Thoracic aorta (tissue), 2 donors: ENCODE measurements at regions not wholly inside any gene's neighbourhood (a gene's known extent, or its start where the extent isn't known, plus 50 kb on each side); places are given as distances from the start of the nearest gene placed in this dataset.

ENCODE experiments used
- ATAC-seq: fragments of 150-250 bp; one replicate; pipeline ENCODE4 v1.8.0; 2017; ENCODE audit warnings: low read depth; ENCODE audit not compliant: insufficient number of reproducible peaks, low FRiP score
- DNase-seq: peaks from one replicate; pipeline ENCODE4 v3.0.0-alpha.2; 2020; ENCODE audit warnings: low spot score
- H3K27ac ChIP-seq, 2 donors: fragments of 200-600 bp; sonication (generic); 1 replicate in 1 of 2; 2 replicates in 1 of 2; pipeline ENCODE4 v1.5.1; 2016; ENCODE audit warnings: mild to moderate bottlenecking in 2 of 2, moderate library complexity in 2 of 2
- H3K27me3 ChIP-seq: fragments of 200-600 bp; sonication (generic); replicated peaks from 2 replicates; pipeline ENCODE4 v1.6.0; 2016; ENCODE audit warnings: mild to moderate bottlenecking; ENCODE audit not compliant: insufficient read depth
- H3K36me3 ChIP-seq: fragments of 200-600 bp; sonication (generic); one replicate; pipeline ENCODE4 v1.5.1; 2016
- H3K4me1 ChIP-seq, 2 donors: fragments of 200-600 bp; sonication (generic); 1 replicate in 1 of 2; 2 replicates in 1 of 2; pipeline versions ENCODE4 v1.5.1 to v1.6.0; 2016; ENCODE audit warnings: low read depth in 2 of 2, mild to moderate bottlenecking in 1 of 2; ENCODE audit not compliant: control insufficient read depth in 1 of 2
- H3K4me3 ChIP-seq: fragments of 200-600 bp; sonication (generic); 2 replicates; pipeline ENCODE4 v1.5.1; 2016; ENCODE audit warnings: mild to moderate bottlenecking
- H3K9me3 ChIP-seq: fragments of 200-600 bp; sonication (generic); 2 replicates; pipeline ENCODE4 v1.5.1; 2016
- TF ChIP-seq, protein P1 (sequence below): fragments of 200-600 bp; sonication (generic); IDR thresholded peaks from one replicate; pipeline ENCODE4 v1.5.1; 2019; ENCODE audit warnings: antibody characterized with exemption

DNA sequence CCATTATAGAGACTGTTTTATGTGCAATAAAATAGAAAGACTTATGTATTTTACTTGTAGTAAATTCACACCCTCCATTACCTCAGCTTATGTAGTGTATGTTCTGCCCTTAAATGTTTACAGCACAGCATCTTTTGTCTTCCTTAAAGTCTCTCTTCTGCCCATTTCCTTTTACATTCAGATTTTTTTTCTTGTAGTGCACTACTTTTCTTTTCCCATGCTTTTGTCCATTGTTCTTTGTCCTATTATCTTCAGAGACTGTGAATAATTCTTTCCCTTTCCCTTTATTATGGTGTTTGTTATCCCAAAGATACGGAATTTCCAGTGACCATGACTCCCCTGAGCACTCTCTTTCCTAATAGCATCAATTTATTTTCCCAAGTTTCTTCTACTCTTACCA, 66.1 kb upstream of the TYRP1 start:
- H3K36me3 ChIP-seq = no peaks in the 10 kb centered on the region
- TF ChIP-seq, protein P1, sequence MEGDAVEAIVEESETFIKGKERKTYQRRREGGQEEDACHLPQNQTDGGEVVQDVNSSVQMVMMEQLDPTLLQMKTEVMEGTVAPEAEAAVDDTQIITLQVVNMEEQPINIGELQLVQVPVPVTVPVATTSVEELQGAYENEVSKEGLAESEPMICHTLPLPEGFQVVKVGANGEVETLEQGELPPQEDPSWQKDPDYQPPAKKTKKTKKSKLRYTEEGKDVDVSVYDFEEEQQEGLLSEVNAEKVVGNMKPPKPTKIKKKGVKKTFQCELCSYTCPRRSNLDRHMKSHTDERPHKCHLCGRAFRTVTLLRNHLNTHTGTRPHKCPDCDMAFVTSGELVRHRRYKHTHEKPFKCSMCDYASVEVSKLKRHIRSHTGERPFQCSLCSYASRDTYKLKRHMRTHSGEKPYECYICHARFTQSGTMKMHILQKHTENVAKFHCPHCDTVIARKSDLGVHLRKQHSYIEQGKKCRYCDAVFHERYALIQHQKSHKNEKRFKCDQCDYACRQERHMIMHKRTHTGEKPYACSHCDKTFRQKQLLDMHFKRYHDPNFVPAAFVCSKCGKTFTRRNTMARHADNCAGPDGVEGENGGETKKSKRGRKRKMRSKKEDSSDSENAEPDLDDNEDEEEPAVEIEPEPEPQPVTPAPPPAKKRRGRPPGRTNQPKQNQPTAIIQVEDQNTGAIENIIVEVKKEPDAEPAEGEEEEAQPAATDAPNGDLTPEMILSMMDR = no peak
- H3K4me3 ChIP-seq = no peak overlapping the region
- H3K27ac ChIP-seq = no peak overlapping the region
- H3K9me3 ChIP-seq = no peaks in the 10 kb centered on the region
- no peaks in the 10 kb centered on the region for H3K27me3 ChIP-seq
- ATAC-seq (no peak), DNase-seq (no peak)
- no peaks in the 10 kb centered on the region for H3K4me1 ChIP-seq

GRCh38 chr9:12628546-12628945, 64.6 kb upstream of the TYRP1 start:
- Histone ChIP-seq H3K4me3 (no peak overlapping the region), H3K27ac (no peak overlapping the region), H3K4me1 (no peaks in the 10 kb centered on the region), H3K27me3 (no peaks in the 10 kb centered on the region), H3K9me3 (no peaks in the 10 kb centered on the region), H3K36me3 (no peaks in the 10 kb centered on the region)
- ATAC-seq (no peak), DNase-seq (no peak)
- TF ChIP-seq, protein P1 = no peak

GRCh38 chr9:12629067-12629466, 64.1 kb upstream of the TYRP1 start:
- Histone ChIP-seq H3K36me3 (no peaks in the 10 kb centered on the region), H3K4me1 (no peaks in the 10 kb centered on the region), H3K9me3 (no peaks in the 10 kb centered on the region), H3K27ac (no peak overlapping the region), H3K4me3 (no peak overlapping the region), H3K27me3 (no peaks in the 10 kb centered on the region)
- DNase-seq = no peak
- TF ChIP-seq, protein P1 = no peak
- ATAC-seq = no peak

DNA sequence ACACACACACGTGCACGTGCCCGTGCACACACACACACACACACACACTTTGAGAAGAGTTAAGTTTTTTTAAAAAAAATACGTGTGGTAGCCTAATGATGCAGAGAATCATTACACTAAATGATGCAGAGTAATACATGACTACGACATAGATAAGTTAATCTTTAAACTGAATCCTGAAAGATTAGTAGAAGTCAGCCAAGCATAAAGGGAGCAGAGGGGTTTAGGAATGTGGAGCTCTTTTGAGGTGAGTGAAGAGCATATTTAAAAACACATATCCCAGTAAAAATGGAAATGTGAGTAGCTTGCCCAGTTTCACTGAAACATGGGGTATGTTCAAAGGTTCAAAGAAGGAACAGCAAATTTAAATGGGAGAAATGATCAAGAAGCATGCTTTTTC, 61.3 kb upstream of the TYRP1 start:
- H3K4me1 ChIP-seq = no peaks in the 10 kb centered on the region
- DNase-seq = no peak
- H3K36me3 ChIP-seq = no peaks in the 10 kb centered on the region
- ATAC-seq = no peak
- no peaks in the 10 kb centered on the region for H3K9me3 ChIP-seq
- no peaks in the 10 kb centered on the region for H3K27me3 ChIP-seq
- TF ChIP-seq, protein P1 = no peak
- H3K27ac ChIP-seq = no peak overlapping the region
- H3K4me3 ChIP-seq = no peak overlapping the region

- no peak overlapping the region for H3K4me3 ChIP-seq
- DNase-seq = no peak
- H3K27ac ChIP-seq = no peak overlapping the region
- H3K27me3 ChIP-seq = no peaks in the 10 kb centered on the region
- H3K36me3 ChIP-seq = no peaks in the 10 kb centered on the region
- no peak for ATAC-seq
- H3K4me1 ChIP-seq = no peaks in the 10 kb centered on the region
- TF ChIP-seq, protein P1 = no peak
- H3K9me3 ChIP-seq = no peaks in the 10 kb centered on the region
These were observed 60.0 kb upstream of the TYRP1 start for GRCh38 chr9:12633016-12633765.
